Activated CD8-positive, alpha-beta memory T cell treated with anti-CD3 and anti-CD28 coated beads, Interleukin-2, amount 50 U/mL, for 24 hours (primary cell): ENCODE measurements at regions not wholly inside any gene's neighbourhood (a gene's known extent, or its start where the extent isn't known, plus 50 kb on each side); places are given as distances from the start of the nearest gene placed in this dataset.

Source experiments
- DNase-seq: peaks from one replicate; pipeline ENCODE4 v3.0.0-alpha.2; 2020; ENCODE audit errors: extremely low read depth

GRCh38 chr21:31410499-31411131 lies 66.6 kb upstream of the TIAM1 start:
- no peak for DNase-seq

- no peak for DNase-seq
These were observed 65.9 kb upstream of the TIAM1 start for GRCh38 chr21:31409831-31410487.

GRCh38 chr21:31408301-31409088 lies 64.4 kb upstream of the TIAM1 start:
- DNase-seq: no peak

GRCh38 chr21:31406510-31406909 lies 62.4 kb upstream of the TIAM1 start:
- no peak for DNase-seq

GRCh38 chr21:31405604-31406003 lies 61.5 kb upstream of the TIAM1 start:
- no peak for DNase-seq

- DNase-seq: no peak
These were observed 59.7 kb upstream of the TIAM1 start for GRCh38 chr21:31403596-31404333.

- DNase-seq: no peak
These were observed 55.5 kb upstream of the TIAM1 start for GRCh38 chr21:31399591-31399990.

- DNase-seq: no peak
These were observed 54.5 kb upstream of the TIAM1 start for GRCh38 chr21:31398574-31398973.

- no peak for DNase-seq
These were observed 53.9 kb upstream of the TIAM1 start for GRCh38 chr21:31397939-31398338.

GRCh38 chr21:31397515-31397926 lies 53.5 kb upstream of the TIAM1 start:
- no peak for DNase-seq

- no peak for DNase-seq
These were observed 53.0 kb upstream of the TIAM1 start for GRCh38 chr21:31397030-31397429.

GRCh38 chr21:31396399-31396798 lies 52.3 kb upstream of the TIAM1 start:
- DNase-seq: no peak

- DNase-seq: no peak
These were observed 51.7 kb upstream of the TIAM1 start for GRCh38 chr21:31395791-31396190.

GRCh38 chr21:31395268-31395667 lies 51.2 kb upstream of the TIAM1 start:
- DNase-seq: no peak

- no peak for DNase-seq
These were observed 50.2 kb upstream of the TIAM1 start for GRCh38 chr21:31394309-31394708.
